ENCODE measurements at regions not wholly inside any gene's neighbourhood (a gene's known extent, or its start where the extent isn't known, plus 50 kb on each side); places are given as distances from the start of the nearest gene placed in this dataset.

- TF ChIP-seq CTCF (IDR thresholded peaks at IDR 0.05; ENCODE audit: poor library complexity): no peak
- no peak for TF ChIP-seq EZH2 (IDR thresholded peaks at IDR 0.05; ENCODE audit: borderline replicate concordance)
These were observed 219.8 kb upstream of the SPHKAP start for GRCh38 chr2:228401065-228401912.
